ENCODE measurements at regions not wholly inside any gene's neighbourhood (a gene's known extent, or its start where the extent isn't known, plus 50 kb on each side); places are given as distances from the start of the nearest gene placed in this dataset.
A peak's percentile ranks its signal among the peaks of the same experiment; 100 is the strongest.

DNA sequence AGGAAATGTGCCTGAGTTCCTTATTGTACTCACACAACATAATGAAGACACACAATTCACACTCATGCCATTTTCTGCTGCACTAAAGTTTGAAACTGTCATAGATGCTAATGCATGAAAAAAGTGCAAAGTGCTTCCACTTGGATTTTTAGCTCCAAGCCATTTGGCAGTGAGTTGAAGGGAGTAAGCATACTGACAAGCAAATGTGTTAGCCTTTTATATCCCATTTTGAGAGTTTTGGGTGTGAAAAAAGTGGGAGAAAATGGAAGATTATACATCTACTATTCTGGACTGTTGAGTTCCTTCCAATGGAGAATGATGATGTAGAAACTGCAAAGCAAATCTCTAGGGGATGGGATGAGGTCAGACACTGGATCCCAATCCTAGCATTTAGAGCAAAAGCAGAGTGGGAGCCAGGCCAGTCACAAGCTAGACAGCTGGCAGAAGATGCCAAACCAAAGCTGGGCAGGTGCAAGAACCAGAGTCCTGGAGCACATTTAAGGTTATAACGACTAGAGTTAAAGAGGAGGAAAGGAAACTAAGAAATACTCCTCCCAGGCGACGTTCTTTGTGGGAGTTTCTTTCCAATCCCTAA, 216.8 kb downstream of the FBXO8 start:
- peaks cover 0 to 42% (median 21%) of the 10 kb centered on the region in 4 donors for H3K4me1 ChIP-seq
- H3K4me3 ChIP-seq: no peak overlapping the region
- TF ChIP-seq POLR2AphosphoS5 (IDR thresholded peaks at IDR 0.05) (no peak), CTCF (IDR thresholded peaks at IDR 0.05) (no peak), POLR2A (IDR thresholded peaks at IDR 0.05) (no peak), EP300 (IDR thresholded peaks at IDR 0.05) (no peak)
- peak overlapping the region in 1 of 4 donors; percentile 60 for H3K27ac ChIP-seq
- DNase-seq: no peak
- no peaks in the 10 kb centered on the region for H3K36me3 ChIP-seq
- intact Hi-C loops (cut with DNase I): no loop called here
- H3K27me3 ChIP-seq: no peaks in the 10 kb centered on the region
- no peaks in the 10 kb centered on the region for H3K9me3 ChIP-seq
- 68 to 78% methylated on average over 3 of the region's 3 CpGs for WGBS, 2 donors

DNA sequence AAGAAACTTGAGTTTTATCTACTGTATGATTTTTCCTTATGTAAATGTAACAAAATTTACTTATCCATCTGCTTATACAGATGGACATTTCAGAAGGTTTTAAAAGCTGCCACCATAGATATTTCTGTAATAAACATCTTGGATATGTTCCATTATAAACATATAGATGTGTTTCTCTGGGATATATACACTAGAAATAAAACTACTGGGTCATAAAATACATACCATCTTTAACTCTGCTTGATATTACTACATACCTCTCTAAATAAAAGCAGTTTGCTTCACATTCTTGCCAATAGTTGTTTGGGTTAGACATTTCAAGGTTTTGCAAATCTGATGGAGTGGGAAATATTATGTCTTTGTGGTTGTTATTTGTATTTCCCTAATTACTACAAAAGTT, 220.6 kb downstream of the FBXO8 start:
- TF ChIP-seq EP300 (IDR thresholded peaks at IDR 0.05) (no peak), POLR2AphosphoS5 (IDR thresholded peaks at IDR 0.05) (no peak), POLR2A (IDR thresholded peaks at IDR 0.05) (no peak), CTCF (IDR thresholded peaks at IDR 0.05) (no peak)
- H3K4me3 ChIP-seq: no peak overlapping the region
- no peak for DNase-seq
- intact Hi-C loops (cut with DNase I): no loop called here
- peaks cover 0 to 20% (median 14%) of the 10 kb centered on the region in 4 donors for H3K4me1 ChIP-seq
- no peaks in the 10 kb centered on the region for H3K36me3 ChIP-seq
- no peaks in the 10 kb centered on the region for H3K27me3 ChIP-seq
- peak overlapping the region in 1 of 4 donors; percentile 4 for H3K27ac ChIP-seq
- peaks cover 0 to 4% (median 0%) of the 10 kb centered on the region in 4 donors for H3K9me3 ChIP-seq

GRCh38 chr4:174061026-174061425, 222.4 kb downstream of the FBXO8 start:
- H3K27ac ChIP-seq: peak overlapping the region in 3 of 4 donors; percentile 61 to 66 (median 65)
- H3K4me3 ChIP-seq: no peak overlapping the region
- H3K4me1 ChIP-seq: peaks cover 0 to 8% (median 7%) of the 10 kb centered on the region in 4 donors
- no peak for DNase-seq
- H3K36me3 ChIP-seq: no peaks in the 10 kb centered on the region
- H3K9me3 ChIP-seq: peaks cover 0 to 4% (median 0%) of the 10 kb centered on the region in 4 donors
- intact Hi-C loops (cut with DNase I): no loop called here
- no peaks in the 10 kb centered on the region for H3K27me3 ChIP-seq
- WGBS, 2 donors: 55 to 65% methylated on average over 2 of the region's 2 CpGs
- no peak for TF ChIP-seq EP300 (IDR thresholded peaks at IDR 0.05)
- TF ChIP-seq POLR2AphosphoS5 (IDR thresholded peaks at IDR 0.05): peak in 3 of 4 donors; percentile 49 to 72 (median 51)

DNA sequence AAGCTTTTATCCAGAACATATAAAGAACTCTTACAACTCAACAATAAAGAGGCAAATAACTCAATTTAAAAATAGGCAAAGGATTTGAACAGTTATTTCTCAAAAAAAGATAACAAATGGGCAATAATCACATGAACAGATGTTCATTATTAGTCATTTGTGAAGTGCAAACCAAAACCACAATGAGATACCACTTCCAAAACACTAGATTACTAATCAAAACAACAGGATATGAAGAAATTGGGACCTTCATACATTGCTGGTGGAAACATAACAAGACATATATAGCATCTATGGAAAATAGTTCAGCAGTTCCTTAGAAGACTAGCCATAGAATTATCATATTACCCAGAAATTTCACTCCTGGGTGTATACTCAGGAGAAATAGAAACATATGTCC, 224.6 kb downstream of the FBXO8 start:
- no peaks in the 10 kb centered on the region for H3K36me3 ChIP-seq
- TF ChIP-seq EP300 (IDR thresholded peaks at IDR 0.05) (no peak), POLR2A (IDR thresholded peaks at IDR 0.05) (no peak), POLR2AphosphoS5 (IDR thresholded peaks at IDR 0.05) (no peak), CTCF (IDR thresholded peaks at IDR 0.05) (no peak)
- H3K4me1 ChIP-seq: peaks cover 0 to 8% (median 7%) of the 10 kb centered on the region in 4 donors
- H3K9me3 ChIP-seq: peaks cover 0 to 4% (median 0%) of the 10 kb centered on the region in 4 donors
- H3K4me3 ChIP-seq: no peak overlapping the region
- H3K27me3 ChIP-seq: no peaks in the 10 kb centered on the region
- no peak for DNase-seq
- H3K27ac ChIP-seq: no peak overlapping the region
- intact Hi-C loops (cut with DNase I): no loop called here

DNA sequence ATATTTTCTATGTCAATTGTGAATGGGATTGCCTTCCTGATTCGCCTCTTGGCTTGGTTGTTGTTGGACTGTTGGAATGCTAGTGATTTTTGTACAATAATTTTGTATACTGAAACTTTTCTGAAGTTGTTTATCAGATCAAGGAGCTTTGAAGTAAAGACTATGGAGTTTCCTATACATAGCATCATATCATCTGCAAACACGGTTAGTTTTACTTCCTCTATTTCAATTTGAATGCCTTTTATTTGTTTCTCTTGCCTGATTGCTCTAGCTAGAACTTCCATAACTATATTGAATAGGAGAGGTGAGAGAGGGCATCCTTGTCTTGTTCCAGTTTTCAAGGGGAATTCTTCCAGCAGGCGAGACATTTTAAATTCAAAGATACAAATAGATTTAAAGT, 226.5 kb downstream of the FBXO8 start:
- intact Hi-C loops (cut with DNase I): no loop called here
- no peak for DNase-seq
- no peaks in the 10 kb centered on the region for H3K36me3 ChIP-seq
- H3K27ac ChIP-seq: no peak overlapping the region
- H3K4me1 ChIP-seq: peaks cover 0 to 8% (median 7%) of the 10 kb centered on the region in 4 donors
- no peak overlapping the region for H3K4me3 ChIP-seq
- H3K9me3 ChIP-seq: peaks cover 0 to 4% (median 0%) of the 10 kb centered on the region in 4 donors
- no peaks in the 10 kb centered on the region for H3K27me3 ChIP-seq
- WGBS, 2 donors: 41 to 72% methylated on average over 3 of the region's 3 CpGs
- no peak for TF ChIP-seq POLR2AphosphoS5 (IDR thresholded peaks at IDR 0.05)
- no peak for TF ChIP-seq CTCF (IDR thresholded peaks at IDR 0.05)
- TF ChIP-seq POLR2A (IDR thresholded peaks at IDR 0.05): no peak
- no peak for TF ChIP-seq EP300 (IDR thresholded peaks at IDR 0.05)
